ENCODE measurements at regions not wholly inside any gene's neighbourhood (a gene's known extent, or its start where the extent isn't known, plus 50 kb on each side); places are given as distances from the start of the nearest gene placed in this dataset.

DNA sequence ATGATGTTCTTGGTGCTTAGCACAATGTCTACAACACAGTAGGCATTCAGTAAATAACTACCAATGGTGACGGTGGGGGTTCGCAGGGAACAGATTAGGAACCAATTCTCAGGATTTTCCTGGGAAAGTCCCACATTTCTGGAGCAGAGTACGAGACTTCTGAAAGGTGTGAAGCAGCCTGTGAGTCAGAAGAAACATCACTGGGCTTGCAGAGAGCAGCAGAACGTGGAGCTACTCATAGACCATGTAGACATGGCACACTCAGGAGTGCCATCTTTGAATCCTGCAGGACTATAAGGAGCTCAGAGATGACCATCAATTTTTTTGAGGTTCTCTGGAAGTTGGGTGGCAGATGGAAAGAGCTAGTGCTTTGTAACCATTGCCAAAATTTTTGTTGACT lies 106.6 kb upstream of the ANKRD55 start:
- DNase-seq (ENCODE audit: extremely low read depth, low read depth, low spot score) = no peak

DNA sequence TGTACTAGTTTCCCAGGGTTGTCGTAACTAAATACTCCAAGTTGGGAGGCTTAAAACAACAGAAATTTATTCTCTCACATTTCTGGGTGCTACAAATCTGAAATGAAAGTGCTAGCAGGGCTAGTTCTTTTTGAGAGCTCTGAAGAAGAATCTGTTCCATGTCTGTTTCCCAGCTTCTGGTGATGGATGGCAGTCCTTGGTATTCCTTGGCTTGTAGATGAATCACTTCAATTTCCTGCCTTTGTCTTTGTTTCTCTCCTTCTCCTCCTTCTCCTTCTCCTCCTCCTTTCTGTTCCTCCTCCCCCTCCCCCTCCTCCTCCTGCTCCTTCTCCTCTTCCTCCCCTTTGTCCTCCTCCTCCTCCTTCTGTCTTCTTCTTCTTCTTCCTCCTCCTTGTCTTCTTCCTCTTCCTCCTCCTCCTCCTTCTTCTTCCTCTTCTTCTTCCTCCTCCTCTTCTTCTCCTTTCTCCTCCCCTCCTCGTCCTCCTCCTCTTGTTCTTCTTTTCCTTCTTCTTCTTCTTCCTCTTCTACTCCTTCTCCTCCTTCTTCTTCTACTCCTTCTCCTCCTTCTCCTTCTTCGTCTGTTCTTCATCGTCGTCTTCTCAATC lies 104.7 kb upstream of the ANKRD55 start:
- DNase-seq (ENCODE audit: extremely low read depth, low read depth, low spot score) = no peak

GRCh38 chr5:56335212-56335611 lies 102.1 kb upstream of the ANKRD55 start:
- no peak for DNase-seq (ENCODE audit: extremely low read depth, low read depth, low spot score)

DNA sequence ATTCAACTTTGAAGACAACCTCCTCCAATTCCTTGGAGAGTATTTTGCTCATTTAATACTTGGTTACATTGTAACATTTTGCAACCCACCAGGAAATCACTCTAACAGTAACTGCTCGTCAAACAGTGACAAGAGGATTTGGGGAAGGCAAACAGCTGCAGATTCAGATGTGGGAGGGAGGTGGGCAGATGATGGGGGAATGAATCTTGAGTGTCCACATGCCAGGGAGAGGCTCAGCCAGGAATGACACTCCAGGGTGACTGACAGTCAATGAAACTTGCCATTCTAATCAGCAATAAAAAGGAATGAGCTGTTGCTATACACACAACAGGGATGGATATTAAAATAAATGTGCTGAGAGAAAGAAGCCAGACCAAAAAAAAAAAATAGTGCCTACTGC lies 97.7 kb upstream of the ANKRD55 start:
- DNase-seq (ENCODE audit: extremely low read depth, low read depth, low spot score) = no peak

GRCh38 chr5:56330167-56330566 lies 97.0 kb upstream of the ANKRD55 start:
- DNase-seq (ENCODE audit: extremely low read depth, low read depth, low spot score) = no peak

DNA sequence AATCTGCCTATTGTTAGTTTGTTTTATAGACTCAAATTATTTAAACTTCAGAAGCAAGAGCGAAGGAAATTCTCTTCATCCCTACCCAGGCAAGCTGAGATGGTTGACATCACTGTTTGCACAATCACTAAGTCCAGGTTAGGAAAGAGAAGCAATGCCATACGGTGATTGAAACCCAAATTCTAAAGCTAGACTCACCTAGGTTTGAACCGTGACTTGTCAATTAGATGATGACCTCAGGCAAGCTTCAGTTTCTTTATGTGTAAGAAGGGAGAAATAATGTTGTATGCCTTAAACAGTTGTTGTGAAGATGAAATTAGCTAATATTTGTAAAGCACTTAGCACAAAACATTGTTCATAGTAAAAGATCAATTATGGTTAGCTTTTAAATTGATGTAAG lies 96.5 kb upstream of the ANKRD55 start:
- no peak for DNase-seq (ENCODE audit: extremely low read depth, low read depth, low spot score)

GRCh38 chr5:56328753-56329560 lies 95.8 kb upstream of the ANKRD55 start:
- peak; percentile 47 for DNase-seq (ENCODE audit: extremely low read depth, low read depth, low spot score)

GRCh38 chr5:56327809-56328208 lies 94.7 kb upstream of the ANKRD55 start:
- DNase-seq (ENCODE audit: extremely low read depth, low read depth, low spot score) = no peak

DNA sequence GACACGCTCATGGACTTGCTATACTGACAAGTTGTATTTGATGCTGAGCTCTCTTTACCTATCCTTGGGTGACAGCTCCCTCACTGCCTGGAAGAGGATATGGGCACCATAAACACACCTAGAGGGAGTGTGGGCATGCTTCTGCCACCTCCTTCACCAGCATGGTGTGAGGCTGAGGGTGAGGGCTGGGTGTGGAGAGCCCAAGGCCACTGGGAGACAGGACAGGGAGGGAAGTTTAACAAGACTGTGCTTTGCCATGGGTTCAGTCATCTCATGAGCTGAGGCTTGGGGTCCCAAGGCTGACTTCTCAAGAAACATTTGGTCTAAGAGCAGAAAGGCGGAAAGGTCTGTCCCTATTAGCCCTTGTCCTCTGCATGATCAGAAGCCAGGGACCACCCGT lies 93.6 kb upstream of the ANKRD55 start:
- no peak for DNase-seq (ENCODE audit: extremely low read depth, low read depth, low spot score)

- no peak for DNase-seq (ENCODE audit: extremely low read depth, low read depth, low spot score)
Measured at GRCh38 chr5:56326116-56326515, 93.0 kb upstream of the ANKRD55 start.

DNA sequence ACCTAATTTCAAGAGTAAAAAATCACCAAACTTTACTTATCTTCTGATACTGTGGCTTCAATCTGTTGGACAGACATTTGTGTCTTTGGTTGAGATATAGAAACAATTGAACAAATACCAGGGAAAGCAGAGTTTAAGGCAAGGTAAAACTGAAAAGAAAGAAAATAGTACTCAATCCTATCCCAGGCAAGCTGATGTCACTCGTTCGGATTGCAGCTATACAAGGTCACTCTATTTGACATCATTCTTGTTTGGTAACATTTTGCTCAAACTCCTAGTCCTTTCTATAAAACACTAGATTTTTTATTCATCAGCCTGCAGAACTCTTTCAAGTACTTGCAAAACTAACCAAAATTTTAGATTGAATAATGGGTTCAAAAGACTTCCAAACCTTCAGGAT lies 91.9 kb upstream of the ANKRD55 start:
- DNase-seq (ENCODE audit: extremely low read depth, low read depth, low spot score) = no peak

DNA sequence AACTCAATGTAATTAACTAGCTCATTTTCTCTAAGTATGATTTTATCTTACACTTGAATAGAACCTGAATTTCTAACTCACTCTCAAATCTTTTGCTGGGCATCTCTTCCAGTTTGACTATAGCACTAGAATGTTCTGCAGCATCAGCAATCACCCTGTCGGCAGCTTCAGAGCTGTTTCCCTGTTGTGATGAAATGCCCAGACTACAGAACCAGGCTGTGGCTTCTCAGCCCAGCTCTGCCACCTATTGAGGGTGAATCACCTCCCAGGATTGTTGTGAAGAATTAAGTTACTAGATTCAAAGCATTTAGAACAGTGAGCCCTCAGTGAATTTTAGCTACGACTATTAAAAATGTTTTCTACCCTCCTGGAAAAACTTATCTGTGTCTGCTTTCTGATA lies 90.4 kb upstream of the ANKRD55 start:
- DNase-seq (ENCODE audit: extremely low read depth, low read depth, low spot score) = no peak

- no peak for DNase-seq (ENCODE audit: extremely low read depth, low read depth, low spot score)
Measured at GRCh38 chr5:56322592-56322991, 89.5 kb upstream of the ANKRD55 start.

- no peak for DNase-seq (ENCODE audit: extremely low read depth, low read depth, low spot score)
Measured at GRCh38 chr5:56321236-56321881, 88.2 kb upstream of the ANKRD55 start.

GRCh38 chr5:56320686-56321085 lies 87.6 kb upstream of the ANKRD55 start:
- DNase-seq (ENCODE audit: extremely low read depth, low read depth, low spot score) = no peak

DNA sequence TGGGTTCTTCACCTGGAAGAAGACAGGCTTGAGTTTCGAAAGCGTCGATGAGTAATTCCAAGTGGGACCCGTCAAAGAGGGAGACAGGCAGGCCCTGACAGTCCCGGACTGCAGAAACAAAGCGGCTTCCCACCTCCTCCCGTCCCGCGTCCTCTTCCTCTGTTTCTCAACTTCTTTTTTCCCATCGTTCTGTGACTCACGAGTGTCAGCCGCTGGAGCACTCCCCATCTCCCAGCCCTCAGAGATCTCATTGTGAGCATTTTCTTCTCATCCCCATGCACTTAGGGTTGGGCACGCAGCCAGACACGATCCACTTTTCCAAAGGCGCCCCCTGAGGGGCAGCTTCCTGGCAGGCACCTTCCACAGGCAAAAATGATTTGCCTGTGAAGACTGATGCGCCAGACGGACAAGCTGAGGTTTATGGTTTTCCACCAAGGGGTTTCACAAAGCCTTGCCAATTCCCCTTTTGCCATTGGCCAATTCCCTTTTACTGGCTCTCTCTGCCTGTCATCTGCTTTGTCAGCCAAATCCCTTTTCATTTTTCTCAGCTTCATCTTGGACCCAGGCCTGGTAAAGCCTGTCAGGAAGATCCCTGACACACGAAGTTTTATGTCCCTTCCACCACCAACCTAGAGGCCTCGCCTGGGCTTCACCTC lies 86.5 kb upstream of the ANKRD55 start:
- no peak for DNase-seq (ENCODE audit: extremely low read depth, low read depth, low spot score)

DNA sequence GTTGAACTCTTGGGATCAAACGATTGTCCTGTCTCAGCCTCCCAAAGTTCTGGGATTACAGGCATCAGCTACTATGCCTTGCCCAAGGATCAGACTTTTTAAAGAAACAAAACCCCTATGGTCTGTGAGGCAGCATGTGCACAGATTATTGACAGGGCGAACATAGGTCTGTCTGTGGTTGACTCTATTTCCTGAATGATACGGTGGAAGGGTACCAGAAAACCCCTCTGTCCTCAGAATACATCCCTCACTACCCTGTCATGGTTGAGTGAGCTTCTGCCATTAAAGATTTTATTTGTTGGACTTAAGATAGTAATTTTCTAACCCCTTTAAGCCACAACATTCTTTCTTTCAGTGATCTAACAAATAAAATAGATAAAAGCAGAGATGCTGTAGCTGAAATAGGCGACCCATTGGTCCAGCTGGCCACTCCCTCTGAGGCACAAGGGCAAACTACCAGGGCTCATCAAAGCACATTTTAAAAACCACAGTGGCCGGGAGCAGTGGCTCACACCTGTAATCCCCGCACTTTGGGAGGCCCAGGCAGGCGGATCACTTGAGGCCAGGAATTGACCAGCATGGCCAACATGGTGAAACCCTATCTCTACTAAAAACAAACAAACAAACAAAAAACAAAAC lies 84.9 kb upstream of the ANKRD55 start:
- DNase-seq (ENCODE audit: extremely low read depth, low read depth, low spot score) = no peak

DNA sequence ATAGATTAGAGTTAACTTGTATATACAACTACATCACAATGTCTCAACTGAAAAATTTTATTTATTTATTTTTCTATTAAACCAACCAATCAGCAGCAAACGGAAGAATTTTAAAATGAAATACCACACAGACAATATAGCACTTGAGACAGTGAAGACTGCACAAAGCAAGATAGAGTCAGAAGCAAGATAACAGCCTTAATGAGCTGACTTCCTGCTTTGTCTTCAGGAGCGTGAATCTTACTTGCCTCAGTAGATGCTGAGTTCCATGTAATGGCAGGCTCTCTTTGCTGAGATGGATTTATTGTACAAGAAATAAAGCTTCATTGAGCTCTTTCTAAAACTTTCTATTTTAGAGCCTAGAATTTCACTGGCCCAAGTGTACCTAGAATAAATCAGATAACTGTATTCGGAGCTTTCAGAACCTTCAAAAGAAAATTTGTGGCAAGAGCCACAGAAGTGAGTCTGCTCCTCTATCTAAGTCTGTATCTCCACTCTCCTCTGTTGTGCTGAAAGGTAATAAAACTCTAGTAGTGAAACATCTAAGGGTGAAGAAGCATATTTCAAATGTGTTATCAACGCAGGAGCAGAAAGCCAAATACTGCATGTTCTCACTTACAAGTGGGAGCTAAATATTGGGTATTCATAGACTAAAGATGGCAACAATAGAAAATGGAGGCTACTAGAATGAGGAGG lies 83.3 kb upstream of the ANKRD55 start:
- no peak for DNase-seq (ENCODE audit: extremely low read depth, low read depth, low spot score)

GRCh38 chr5:56314529-56314928 lies 81.4 kb upstream of the ANKRD55 start:
- DNase-seq (ENCODE audit: extremely low read depth, low read depth, low spot score) = no peak

DNA sequence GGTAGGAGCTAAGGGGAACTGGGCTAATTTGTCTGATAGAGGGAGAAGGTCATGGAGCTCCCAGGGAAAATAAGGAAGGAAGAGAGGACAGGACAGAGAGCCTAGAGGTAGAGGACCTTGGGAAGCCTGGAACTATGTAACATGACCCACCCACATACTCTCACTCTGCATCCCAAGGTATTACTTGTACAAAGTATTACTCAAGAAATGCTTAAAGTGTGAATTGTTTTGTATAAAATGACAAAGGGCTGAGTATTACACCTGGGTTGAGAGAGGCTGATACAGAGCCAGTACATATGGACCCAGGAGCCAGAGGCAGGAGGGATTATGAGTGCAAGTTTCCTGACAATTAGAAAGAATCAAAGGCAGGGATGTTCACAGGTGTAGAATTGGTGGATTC lies 80.5 kb upstream of the ANKRD55 start:
- DNase-seq (ENCODE audit: extremely low read depth, low read depth, low spot score) = no peak
